AG09309 (cell line): ENCODE measurements at regions not wholly inside any gene's neighbourhood (a gene's known extent, or its start where the extent isn't known, plus 50 kb on each side); places are given as distances from the start of the nearest gene placed in this dataset.

Experiments used
- DNase-seq: peaks from one replicate; pipeline ENCODE4 v3.0.0-alpha.2; 2010; ENCODE audit warnings: low read depth
- H3K4me3 ChIP-seq: 2 replicates; pipeline ENCODE4 v1.5.1; 2011; ENCODE audit warnings: mild to moderate bottlenecking, low read depth, low read length, moderate library complexity; ENCODE audit not compliant: control insufficient read depth
- TF ChIP-seq, protein P1 (sequence below): IDR thresholded peaks from 2 replicates; pipeline ENCODE4 v1.5.1; 2011; ENCODE audit warnings: mild to moderate bottlenecking, low read depth, low read length, inconsistent platforms; ENCODE audit not compliant: insufficient read depth, control insufficient read depth; ENCODE audit errors: missing control alignments

GRCh38 chr6:71080133-71080532, 123.3 kb upstream of the B3GAT2 start:
- DNase-seq = no peak
- TF ChIP-seq, protein P1, sequence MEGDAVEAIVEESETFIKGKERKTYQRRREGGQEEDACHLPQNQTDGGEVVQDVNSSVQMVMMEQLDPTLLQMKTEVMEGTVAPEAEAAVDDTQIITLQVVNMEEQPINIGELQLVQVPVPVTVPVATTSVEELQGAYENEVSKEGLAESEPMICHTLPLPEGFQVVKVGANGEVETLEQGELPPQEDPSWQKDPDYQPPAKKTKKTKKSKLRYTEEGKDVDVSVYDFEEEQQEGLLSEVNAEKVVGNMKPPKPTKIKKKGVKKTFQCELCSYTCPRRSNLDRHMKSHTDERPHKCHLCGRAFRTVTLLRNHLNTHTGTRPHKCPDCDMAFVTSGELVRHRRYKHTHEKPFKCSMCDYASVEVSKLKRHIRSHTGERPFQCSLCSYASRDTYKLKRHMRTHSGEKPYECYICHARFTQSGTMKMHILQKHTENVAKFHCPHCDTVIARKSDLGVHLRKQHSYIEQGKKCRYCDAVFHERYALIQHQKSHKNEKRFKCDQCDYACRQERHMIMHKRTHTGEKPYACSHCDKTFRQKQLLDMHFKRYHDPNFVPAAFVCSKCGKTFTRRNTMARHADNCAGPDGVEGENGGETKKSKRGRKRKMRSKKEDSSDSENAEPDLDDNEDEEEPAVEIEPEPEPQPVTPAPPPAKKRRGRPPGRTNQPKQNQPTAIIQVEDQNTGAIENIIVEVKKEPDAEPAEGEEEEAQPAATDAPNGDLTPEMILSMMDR = no peak
- no peak overlapping the region for H3K4me3 ChIP-seq

DNA sequence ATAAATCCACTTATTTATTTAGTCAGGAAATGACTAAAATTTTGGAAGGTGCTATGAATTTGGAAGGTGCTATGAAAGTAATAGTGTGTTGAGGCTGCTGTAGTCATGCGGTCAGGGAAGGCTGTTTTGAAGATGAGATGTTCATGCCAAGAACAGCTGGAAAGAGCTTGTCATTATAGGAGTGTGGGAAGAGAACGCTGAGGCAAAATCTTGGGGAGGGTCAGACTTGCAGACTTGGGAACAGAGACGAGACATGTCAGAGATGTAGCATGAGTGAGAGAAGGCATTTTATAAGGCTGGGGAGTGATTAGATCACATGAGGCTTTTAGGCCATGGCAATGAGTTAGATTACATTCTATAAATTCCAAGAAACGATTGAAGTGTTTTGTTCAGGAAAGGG, 124.0 kb upstream of the B3GAT2 start:
- TF ChIP-seq, protein P1 = no peak
- no peak overlapping the region for H3K4me3 ChIP-seq
- DNase-seq = peak; percentile 24

GRCh38 chr6:71082033-71082650, 125.3 kb upstream of the B3GAT2 start:
- TF ChIP-seq, protein P1 = no peak
- no peak overlapping the region for H3K4me3 ChIP-seq
- peak; percentile 18 for DNase-seq

- no peak for DNase-seq
Measured at GRCh38 chr6:71083308-71083820, 126.5 kb upstream of the B3GAT2 start.

DNA sequence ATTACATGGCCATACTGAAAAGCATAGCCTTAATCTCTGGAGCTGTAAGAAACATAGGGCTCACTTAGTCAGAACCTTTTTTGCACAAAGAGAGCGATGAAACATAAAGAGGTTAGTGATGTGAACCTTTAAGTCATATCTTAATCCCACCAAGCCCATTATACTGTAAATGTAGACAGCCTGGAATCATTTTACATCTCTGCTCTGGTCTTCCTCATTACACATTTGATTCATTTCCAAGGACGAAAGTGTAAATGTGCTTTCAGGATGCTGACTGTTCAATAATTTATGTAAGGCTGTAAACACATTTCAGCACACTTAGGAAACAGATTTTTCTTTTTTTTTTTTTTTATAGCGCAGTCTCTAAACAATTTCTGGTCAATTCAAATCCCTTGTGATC, 131.3 kb upstream of the B3GAT2 start:
- TF ChIP-seq, protein P1 = no peak

More at GRCh38 chr6:71083308-71083820, 126.5 kb upstream of the B3GAT2 start:
- TF ChIP-seq, protein P1 = no peak
- no peak overlapping the region for H3K4me3 ChIP-seq

DNA sequence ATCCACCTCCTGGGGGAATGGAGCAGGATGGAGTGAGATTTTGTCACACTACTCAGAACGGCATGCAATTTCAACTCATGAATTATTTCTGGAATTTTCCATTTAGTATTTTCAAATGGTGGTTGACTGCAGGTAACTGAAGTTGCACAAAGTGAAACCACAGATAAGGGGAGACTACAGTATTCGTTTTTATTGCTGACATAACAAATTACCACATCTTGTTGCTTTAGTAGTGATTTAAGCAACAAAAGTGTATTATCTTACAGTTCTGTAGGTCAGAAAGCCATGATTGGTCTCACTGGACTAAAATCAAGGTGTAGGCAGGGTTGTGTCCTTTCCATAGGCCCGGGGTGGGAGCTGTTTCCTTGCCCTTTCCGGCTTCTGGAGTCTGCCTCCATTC, 133.4 kb upstream of the B3GAT2 start:
- H3K4me3 ChIP-seq = no peak overlapping the region
- TF ChIP-seq, protein P1 = no peak
- no peak for DNase-seq

More for the DNA sequence above, 131.3 kb upstream of the B3GAT2 start:
- DNase-seq = no peak
- H3K4me3 ChIP-seq = no peak overlapping the region

- TF ChIP-seq, protein P1 = no peak
- H3K4me3 ChIP-seq = no peak overlapping the region
- DNase-seq = no peak
Measured at GRCh38 chr6:71091167-71091566, 134.3 kb upstream of the B3GAT2 start.
